Islet precursor cell (in vitro differentiated cells): ENCODE measurements at regions not wholly inside any gene's neighbourhood (a gene's known extent, or its start where the extent isn't known, plus 50 kb on each side); places are given as distances from the start of the nearest gene placed in this dataset.
A peak's percentile ranks its signal among the peaks of the same experiment; 100 is the strongest.

Experiments
- DNase-seq: peaks from one replicate; pipeline ENCODE4 v3.0.0-alpha.2; 2018

- DNase-seq, result peak; percentile 70
Measured at GRCh38 chr4:15340902-15341732, 86.7 kb upstream of the C1QTNF7 start.

GRCh38 chr4:15341733-15342300 lies 86.0 kb upstream of the C1QTNF7 start:
- no peak for DNase-seq

DNA sequence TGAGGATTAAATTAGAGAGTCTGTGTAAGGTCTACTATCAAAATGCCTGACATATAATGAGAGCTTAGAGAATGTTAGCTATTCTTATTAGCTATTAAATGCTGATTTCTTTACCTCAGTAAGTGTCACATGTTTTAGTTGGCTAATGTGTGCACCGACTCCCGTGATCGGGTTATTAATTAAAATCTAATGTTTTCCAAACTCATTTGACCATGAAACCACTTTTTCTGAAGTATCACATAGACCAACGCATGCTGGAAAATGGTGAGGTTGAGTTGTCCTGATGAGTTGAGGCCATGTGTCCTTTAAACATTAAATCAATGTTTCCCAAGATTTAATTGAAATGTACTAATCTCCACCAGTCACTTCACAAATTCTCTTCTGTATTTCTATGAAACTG lies 84.8 kb upstream of the C1QTNF7 start:
- DNase-seq, result no peak

- no peak for DNase-seq
Measured at GRCh38 chr4:15343581-15343980, 84.3 kb upstream of the C1QTNF7 start.

DNA sequence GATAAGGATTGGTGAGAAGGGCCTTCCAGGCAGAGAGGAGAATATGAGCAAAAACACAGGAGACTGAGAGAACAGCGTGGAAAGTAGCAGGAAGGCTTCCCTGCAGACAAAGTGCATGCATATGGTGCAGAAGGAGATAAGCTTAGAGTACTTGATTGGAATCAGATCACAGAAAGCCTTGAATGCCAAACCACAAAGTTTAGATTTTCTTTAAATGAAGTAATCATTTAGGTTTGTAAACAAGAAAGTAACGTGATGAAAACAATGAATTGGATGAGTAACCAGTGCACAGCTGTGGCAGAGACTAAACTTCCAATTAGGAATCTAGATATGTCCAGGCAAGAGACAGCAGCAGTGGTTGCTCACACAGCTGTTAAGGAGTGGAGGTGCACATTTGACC lies 83.8 kb upstream of the C1QTNF7 start:
- DNase-seq, result no peak

GRCh38 chr4:15345134-15345533 lies 82.7 kb upstream of the C1QTNF7 start:
- DNase-seq, result no peak

DNA sequence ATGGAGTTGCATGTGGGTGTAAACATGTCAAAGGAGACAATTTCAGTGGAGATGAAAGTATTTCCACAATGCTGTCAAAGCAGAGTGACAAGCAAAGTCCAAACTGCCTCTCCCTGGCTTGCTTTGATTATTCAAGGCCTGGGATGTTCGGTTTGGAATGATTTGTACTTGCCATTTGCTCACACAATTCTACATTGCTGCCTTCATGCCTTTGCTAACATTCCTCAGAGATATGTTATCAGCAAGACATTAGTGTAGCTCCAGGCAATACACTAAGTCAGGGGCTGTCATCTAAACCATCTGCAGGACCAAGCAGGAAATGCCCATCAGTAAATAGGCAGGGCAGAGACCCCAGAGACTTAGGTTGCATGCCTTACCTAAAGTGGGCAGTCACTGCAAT lies 79.6 kb upstream of the C1QTNF7 start:
- DNase-seq, result peak; percentile 70

GRCh38 chr4:15348695-15349094 lies 79.1 kb upstream of the C1QTNF7 start:
- no peak for DNase-seq

GRCh38 chr4:15349531-15349935 lies 78.3 kb upstream of the C1QTNF7 start:
- no peak for DNase-seq

- DNase-seq, result no peak
Measured at GRCh38 chr4:15349965-15350364, 77.9 kb upstream of the C1QTNF7 start.

GRCh38 chr4:15352524-15352923 lies 75.3 kb upstream of the C1QTNF7 start:
- DNase-seq, result no peak

GRCh38 chr4:15353207-15353606 lies 74.6 kb upstream of the C1QTNF7 start:
- DNase-seq, result no peak

DNA sequence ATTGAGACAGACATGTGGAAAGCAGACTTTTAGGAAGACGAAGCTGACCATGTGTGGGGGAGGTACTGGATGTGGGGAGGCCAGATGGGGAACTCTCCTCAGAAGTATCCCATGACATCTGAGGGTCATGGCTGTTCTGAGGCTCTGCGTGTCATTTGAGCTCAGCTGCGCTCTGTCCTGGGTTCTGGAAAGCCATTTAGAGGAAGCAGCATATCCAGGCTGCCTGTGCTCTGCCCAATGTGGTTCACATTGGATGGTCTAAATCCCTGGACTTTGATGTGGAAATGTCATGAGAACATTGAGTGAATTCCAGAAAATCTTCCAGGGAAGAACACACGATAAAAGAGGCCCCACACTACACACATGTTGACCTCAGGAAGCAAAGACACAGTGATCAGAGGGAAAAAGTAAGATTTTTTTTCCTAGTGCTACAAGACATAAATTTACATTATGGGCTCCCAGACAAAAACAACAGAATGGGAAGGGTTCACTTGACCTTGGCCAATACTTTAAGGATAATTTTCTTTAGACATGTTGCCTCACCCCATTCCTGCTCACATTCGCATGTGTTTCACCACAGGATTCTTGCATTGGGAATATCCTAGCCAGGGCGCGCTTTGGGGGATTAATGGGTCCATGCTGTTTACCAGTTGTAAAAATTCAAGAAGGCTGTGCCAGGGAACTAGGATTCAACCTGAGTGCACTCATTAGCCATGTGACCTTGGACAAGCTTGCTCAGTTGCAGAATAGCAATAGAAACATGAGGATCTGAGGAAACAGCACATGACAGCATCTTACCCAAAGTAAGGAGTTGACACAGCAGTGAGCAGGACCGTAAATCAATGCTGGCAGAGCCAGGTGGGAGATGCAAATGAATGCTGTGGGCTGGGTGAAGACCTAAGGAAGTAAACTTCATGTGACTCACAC lies 73.2 kb upstream of the C1QTNF7 start:
- DNase-seq, result no peak

GRCh38 chr4:15361529-15361928 lies 66.3 kb upstream of the C1QTNF7 start:
- no peak for DNase-seq

DNA sequence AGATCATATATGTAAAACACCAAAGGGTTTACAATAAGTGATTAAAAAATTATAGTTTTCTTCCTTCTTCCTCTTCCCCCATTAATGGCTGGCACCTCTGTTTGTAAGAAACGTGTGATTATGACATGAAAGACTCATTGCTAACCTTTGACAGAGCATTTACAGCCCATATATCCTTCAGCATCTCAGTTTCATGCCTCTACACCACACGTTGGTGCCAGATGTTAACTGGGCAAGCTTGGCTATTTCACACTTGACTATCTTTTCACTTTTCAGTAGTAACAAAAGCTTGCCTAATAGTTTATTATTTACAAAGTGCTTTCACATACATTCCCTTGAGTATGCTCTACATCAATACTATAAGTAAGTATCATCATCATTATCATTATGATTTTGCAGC lies 65.3 kb upstream of the C1QTNF7 start:
- DNase-seq, result no peak

DNA sequence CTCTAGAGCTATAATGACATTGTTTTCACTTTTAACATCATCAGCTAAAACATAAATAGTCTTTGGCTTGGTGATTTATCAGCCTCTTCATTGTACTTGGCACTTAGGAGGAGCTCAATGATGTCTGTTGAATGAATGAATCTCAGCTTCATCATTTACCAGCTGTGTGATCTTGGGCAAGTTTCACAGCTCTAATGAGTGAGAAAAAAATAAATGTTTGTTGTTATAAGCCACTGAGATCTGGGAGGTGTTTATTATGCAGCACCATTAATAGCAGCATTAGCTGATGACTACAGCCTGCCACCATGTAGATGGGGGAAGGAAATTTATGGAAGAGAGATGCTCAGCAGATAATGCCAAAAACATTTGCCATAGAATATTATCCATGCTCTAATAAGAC lies 63.6 kb upstream of the C1QTNF7 start:
- DNase-seq, result no peak

DNA sequence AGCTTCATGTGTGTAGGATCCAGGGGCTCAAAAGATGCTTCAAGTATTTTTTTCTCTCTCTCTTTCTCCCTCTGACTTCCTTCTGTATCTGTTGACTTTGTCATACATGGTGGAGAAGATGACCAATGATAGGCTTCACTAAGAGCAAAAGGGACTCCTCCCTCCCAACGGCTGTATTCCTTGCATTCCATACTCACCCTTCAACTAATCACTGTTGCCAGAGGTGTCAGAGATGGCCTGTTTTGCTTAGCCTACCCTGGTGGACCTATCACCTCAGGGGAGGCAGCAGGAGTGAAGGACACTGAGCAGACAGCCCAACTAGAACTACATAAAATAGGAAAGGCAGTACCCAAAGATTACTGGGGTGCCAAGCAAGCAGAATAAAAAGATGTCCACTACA lies 62.2 kb upstream of the C1QTNF7 start:
- no peak for DNase-seq

- DNase-seq, result no peak
Measured at GRCh38 chr4:15366721-15367120, 61.1 kb upstream of the C1QTNF7 start.

DNA sequence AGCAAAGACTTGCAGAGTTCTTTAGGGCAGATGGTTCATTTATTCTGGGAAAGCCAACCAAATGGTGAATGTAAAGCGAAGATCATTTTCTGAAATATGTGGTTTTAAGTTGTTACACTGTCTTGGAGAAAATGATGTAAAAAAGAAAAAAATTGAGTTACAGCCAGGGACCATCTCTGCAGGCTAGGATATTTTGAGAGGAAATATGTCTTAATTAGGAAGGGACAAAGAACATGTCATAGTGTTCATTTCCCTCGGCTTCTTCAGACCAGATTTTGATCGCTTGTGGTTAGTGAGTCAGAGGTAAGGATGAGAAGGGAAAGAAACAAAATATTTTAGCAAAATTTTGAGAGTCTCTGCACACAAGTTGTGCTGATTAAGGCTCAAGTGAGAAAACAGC lies 59.0 kb upstream of the C1QTNF7 start:
- DNase-seq, result no peak

- no peak for DNase-seq
Measured at GRCh38 chr4:15370296-15370695, 57.5 kb upstream of the C1QTNF7 start.

- no peak for DNase-seq
Measured at GRCh38 chr4:15373363-15373762, 54.5 kb upstream of the C1QTNF7 start.

DNA sequence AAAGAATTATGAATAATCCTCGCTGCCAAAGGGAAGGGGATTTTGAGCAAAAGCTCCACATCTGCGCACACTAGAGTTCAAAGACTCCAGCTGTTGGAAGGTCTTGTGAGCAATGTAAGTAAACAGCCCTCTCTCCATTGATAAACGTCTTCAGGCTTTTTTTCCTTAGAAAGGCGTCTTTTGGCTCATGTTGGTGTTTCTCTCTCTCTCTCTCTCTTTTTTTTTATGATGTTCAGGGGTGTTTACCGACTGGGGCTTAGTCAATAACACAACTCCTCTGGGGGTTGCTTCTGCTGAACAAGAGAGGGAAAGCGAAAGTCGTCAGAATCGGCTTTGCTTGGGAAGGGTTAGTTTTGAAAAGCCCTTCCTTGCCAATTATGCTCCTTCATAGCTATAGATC lies 53.2 kb upstream of the C1QTNF7 start:
- DNase-seq, result no peak

DNA sequence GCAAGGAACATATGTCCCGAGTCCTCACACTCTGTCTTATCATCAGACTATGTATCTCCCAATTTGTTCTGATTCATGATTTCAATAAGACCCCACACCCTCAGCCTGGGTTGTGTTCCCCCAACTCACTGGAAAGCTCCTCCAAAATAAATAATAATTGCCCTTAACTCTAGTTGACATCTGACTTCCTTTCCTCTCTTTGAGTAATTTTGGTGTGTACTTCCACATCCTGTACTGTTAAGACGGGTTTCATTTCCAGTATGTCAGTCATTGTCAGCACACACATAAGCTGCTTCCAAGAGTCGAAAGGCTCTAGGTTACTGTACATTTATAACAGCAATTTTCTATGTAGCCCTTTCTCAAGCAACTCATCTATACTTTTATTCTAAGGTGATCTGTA lies 52.2 kb upstream of the C1QTNF7 start:
- no peak for DNase-seq

GRCh38 chr4:15376145-15376544 lies 51.7 kb upstream of the C1QTNF7 start:
- DNase-seq, result no peak
